ENCODE measurements at regions not wholly inside any gene's neighbourhood (a gene's known extent, or its start where the extent isn't known, plus 50 kb on each side); places are given as distances from the start of the nearest gene placed in this dataset.

DNA sequence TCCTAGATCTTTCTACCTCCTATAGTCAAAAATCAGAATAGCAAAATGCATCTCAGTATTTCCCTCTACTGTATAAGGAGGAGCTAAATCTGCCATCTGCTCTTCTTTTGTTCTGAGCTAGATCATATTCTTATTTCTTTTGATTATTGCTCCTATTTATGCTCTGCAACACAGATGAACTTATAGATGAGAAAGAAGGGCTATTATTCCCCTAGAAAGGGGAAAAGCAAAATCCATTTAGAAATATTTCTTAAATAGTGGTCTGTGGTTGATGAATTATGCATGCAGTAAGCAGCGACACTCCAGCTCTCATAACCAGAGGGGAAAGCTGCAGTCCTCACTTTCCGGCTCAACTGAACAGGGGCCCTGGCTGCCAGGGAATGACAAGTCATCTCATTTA lies 207.3 kb upstream of the SORCS1 start:
- Mint-ChIP-seq H3K4me1 (ENCODE audit: unreplicated experiment) (no peaks in the 10 kb centered on the region), H3K36me3 (no peaks in the 10 kb centered on the region), H3K27ac (no peak overlapping the region), H3K9me3 (no peaks in the 10 kb centered on the region), H3K27me3 (peaks cover 3% of the 10 kb centered on the region), H3K4me3 (no peak overlapping the region)
- DNase-seq (ENCODE audit: extremely low spot score, unreplicated experiment) = no peak
- TF ChIP-seq, protein P1, sequence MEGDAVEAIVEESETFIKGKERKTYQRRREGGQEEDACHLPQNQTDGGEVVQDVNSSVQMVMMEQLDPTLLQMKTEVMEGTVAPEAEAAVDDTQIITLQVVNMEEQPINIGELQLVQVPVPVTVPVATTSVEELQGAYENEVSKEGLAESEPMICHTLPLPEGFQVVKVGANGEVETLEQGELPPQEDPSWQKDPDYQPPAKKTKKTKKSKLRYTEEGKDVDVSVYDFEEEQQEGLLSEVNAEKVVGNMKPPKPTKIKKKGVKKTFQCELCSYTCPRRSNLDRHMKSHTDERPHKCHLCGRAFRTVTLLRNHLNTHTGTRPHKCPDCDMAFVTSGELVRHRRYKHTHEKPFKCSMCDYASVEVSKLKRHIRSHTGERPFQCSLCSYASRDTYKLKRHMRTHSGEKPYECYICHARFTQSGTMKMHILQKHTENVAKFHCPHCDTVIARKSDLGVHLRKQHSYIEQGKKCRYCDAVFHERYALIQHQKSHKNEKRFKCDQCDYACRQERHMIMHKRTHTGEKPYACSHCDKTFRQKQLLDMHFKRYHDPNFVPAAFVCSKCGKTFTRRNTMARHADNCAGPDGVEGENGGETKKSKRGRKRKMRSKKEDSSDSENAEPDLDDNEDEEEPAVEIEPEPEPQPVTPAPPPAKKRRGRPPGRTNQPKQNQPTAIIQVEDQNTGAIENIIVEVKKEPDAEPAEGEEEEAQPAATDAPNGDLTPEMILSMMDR (conservative IDR thresholded peaks at IDR 0.05) = no peak

DNA sequence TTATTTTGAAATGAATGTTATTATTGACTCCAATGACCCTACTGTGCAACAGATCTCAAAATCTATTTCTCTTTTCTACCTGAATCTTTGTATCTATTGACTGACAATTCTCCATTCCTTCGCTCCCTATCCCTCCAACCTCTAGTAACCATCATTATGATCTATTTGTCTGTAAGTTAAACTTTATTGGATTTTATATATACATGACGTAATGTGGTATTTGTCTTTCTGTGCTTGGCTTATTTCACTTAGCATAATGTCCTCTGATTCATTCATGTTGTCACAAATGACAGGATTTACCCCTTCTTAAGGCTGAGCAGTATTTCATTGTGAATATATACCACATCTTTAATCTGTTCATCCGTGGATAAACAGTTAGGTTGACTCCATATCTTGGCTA lies 200.4 kb upstream of the SORCS1 start:
- Mint-ChIP-seq H3K4me3 (no peak overlapping the region), H3K4me1 (ENCODE audit: unreplicated experiment) (no peaks in the 10 kb centered on the region), H3K27ac (no peak overlapping the region), H3K36me3 (no peaks in the 10 kb centered on the region), H3K9me3 (no peaks in the 10 kb centered on the region), H3K27me3 (no peaks in the 10 kb centered on the region)
- TF ChIP-seq, protein P1 (conservative IDR thresholded peaks at IDR 0.05) = no peak
- no peak for DNase-seq (ENCODE audit: extremely low spot score, unreplicated experiment)

DNA sequence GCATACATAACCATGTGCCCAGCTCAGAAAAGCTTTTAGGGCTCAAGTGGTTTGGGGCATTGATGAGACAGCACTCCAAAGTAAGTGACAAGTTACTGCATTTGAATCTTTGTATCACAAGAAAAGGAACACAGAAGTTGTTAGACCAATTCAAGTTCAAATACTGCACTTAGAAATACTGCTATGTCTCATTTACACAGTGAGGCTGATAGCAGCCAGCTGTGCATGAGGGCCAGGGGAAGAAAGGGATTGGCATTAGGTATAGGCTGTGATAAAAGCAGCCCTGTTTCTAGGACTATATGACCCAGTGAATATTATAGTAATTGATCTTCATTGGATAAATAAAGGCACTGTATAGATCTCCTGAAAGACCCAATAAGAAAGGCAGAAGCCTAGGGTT lies 197.8 kb upstream of the SORCS1 start:
- TF ChIP-seq, protein P1 (conservative IDR thresholded peaks at IDR 0.05) = no peak
- no peak for DNase-seq (ENCODE audit: extremely low spot score, unreplicated experiment)
- Mint-ChIP-seq H3K9me3 (no peaks in the 10 kb centered on the region), H3K27ac (no peak overlapping the region), H3K36me3 (no peaks in the 10 kb centered on the region), H3K27me3 (no peaks in the 10 kb centered on the region), H3K4me1 (ENCODE audit: unreplicated experiment) (no peaks in the 10 kb centered on the region), H3K4me3 (no peak overlapping the region)

DNA sequence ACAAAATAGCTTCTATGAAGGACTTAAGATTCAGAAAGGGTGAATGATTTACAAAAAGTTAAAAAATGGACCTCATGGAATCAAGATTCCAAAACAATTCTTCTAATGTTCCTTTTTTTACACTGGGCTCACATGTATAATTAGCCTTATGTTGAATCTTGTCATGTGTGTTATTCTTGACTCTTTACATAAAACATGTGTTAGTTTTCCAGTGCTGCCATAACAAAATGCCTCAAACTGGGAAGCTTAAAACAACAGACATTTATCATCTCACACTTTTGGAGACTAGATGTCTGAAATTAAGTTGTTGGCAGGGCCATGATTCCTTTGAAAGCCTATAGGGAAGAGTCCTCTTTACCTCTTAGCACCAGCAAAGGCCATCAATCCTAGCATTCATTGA lies 192.5 kb upstream of the SORCS1 start:
- Mint-ChIP-seq H3K36me3 (no peaks in the 10 kb centered on the region), H3K27me3 (peaks cover 6% of the 10 kb centered on the region), H3K4me3 (no peak overlapping the region), H3K27ac (no peak overlapping the region), H3K4me1 (ENCODE audit: unreplicated experiment) (no peaks in the 10 kb centered on the region), H3K9me3 (no peaks in the 10 kb centered on the region)
- TF ChIP-seq, protein P1 (conservative IDR thresholded peaks at IDR 0.05) = no peak
- DNase-seq (ENCODE audit: extremely low spot score, unreplicated experiment) = no peak

DNA sequence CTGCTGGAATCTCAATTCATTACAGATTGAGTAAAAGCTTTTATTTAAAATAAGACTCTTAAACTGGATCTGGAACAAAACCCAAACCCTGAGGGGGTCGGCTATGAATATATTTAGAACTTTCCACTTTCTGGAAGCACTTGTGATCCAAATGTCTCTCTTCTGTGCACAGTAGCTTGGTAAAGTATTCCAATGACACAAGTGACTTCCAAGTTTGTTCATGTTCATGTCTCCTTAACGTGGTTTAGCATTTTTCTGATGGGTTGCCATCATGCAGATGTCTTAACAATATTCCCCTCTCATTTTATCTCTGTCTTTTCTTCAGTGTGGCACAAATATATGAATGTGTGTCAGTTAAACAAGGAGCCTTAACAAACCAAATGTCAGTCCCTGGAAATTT lies 191.9 kb upstream of the SORCS1 start:
- Mint-ChIP-seq H3K9me3 (no peaks in the 10 kb centered on the region), H3K27me3 (peaks cover 6% of the 10 kb centered on the region), H3K4me1 (ENCODE audit: unreplicated experiment) (no peaks in the 10 kb centered on the region), H3K27ac (no peak overlapping the region), H3K4me3 (no peak overlapping the region), H3K36me3 (no peaks in the 10 kb centered on the region)
- no peak for DNase-seq (ENCODE audit: extremely low spot score, unreplicated experiment)
- TF ChIP-seq, protein P1 (conservative IDR thresholded peaks at IDR 0.05) = no peak

DNA sequence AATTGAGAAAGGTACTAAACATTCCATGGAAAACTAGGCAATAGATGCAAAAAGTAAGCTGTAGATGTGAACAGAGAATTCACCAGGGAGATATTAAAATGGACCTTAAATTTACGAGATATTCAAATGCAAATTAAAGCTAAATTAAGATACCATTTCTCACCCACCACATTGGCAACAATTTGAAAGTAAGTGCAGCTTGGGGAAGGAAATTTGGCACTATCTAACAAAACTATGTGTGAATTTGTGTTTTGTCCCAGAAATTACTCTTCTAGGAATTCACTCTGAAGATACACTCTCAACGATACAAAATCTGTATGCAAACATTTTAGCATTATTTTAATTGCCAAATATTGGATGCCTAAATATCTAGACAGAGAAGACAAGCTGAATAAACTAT lies 178.2 kb upstream of the SORCS1 start:
- peaks cover 20% of the 10 kb centered on the region for H3K27me3 Mint-ChIP-seq
- peaks cover 4% of the 10 kb centered on the region for H3K9me3 Mint-ChIP-seq
- no peak for DNase-seq (ENCODE audit: extremely low spot score, unreplicated experiment)
- no peak overlapping the region for H3K4me3 Mint-ChIP-seq
- TF ChIP-seq, protein P1 (conservative IDR thresholded peaks at IDR 0.05) = no peak
- no peak overlapping the region for H3K27ac Mint-ChIP-seq
- H3K4me1 Mint-ChIP-seq (ENCODE audit: unreplicated experiment) = no peaks in the 10 kb centered on the region
- H3K36me3 Mint-ChIP-seq = no peaks in the 10 kb centered on the region

All from type B pancreatic cell (in vitro differentiated cells).